GM12875 (cell line): ENCODE measurements at regions not wholly inside any gene's neighbourhood (a gene's known extent, or its start where the extent isn't known, plus 50 kb on each side); places are given as distances from the start of the nearest gene placed in this dataset.

ENCODE experiments used
- H3K4me3 ChIP-seq: one replicate; pipeline ENCODE4 v1.5.1; 2011; ENCODE audit warnings: low read depth, low read length, control low read depth
- CTCF ChIP-seq: IDR thresholded peaks from 2 replicates; pipeline ENCODE4 v1.5.1; 2011; ENCODE audit warnings: low read depth, mild to moderate bottlenecking, control low read depth, inconsistent platforms, low read length, moderate library complexity, borderline replicate concordance; ENCODE audit not compliant: insufficient read depth

- no peak for TF ChIP-seq CTCF
Observed at GRCh38 chr13:106151056-106151699, 384.3 kb downstream of the EFNB2 start.

GRCh38 chr13:106145997-106146864 is 389.2 kb downstream of the EFNB2 start:
- TF ChIP-seq CTCF, result no peak
- no peak overlapping the region for H3K4me3 ChIP-seq

More at GRCh38 chr13:106151056-106151699, 384.3 kb downstream of the EFNB2 start:
- H3K4me3 ChIP-seq, result no peak overlapping the region

GRCh38 chr13:106145070-106145469 is 390.4 kb downstream of the EFNB2 start:
- TF ChIP-seq CTCF, result no peak
- no peak overlapping the region for H3K4me3 ChIP-seq

GRCh38 chr13:106143930-106144709 is 391.3 kb downstream of the EFNB2 start:
- no peak overlapping the region for H3K4me3 ChIP-seq

GRCh38 chr13:106143392-106143791 is 392.1 kb downstream of the EFNB2 start:
- TF ChIP-seq CTCF, result no peak
- no peak overlapping the region for H3K4me3 ChIP-seq

More at GRCh38 chr13:106143930-106144709, 391.3 kb downstream of the EFNB2 start:
- no peak for TF ChIP-seq CTCF

- no peak for TF ChIP-seq CTCF
- no peak overlapping the region for H3K4me3 ChIP-seq
Observed at GRCh38 chr13:106140476-106140875, 395.0 kb downstream of the EFNB2 start.
